ENCODE measurements at regions not wholly inside any gene's neighbourhood (a gene's known extent, or its start where the extent isn't known, plus 50 kb on each side); places are given as distances from the start of the nearest gene placed in this dataset.

- H3K4me2 ChIP-seq (ENCODE audit: insufficient read depth in 1 of 2, low read depth in 2 of 2, low read length in 2 of 2) = no peak overlapping the region
- H3K36me3 ChIP-seq (ENCODE audit: control insufficient read depth in 2 of 4, insufficient read depth in 4 of 4, low read length in 3 of 4) = no peaks in the 10 kb centered on the region
- no peak overlapping the region for H2BK120ac ChIP-seq (replicated peaks; ENCODE audit: low read depth, low read length)
- no peak overlapping the region for H3K4me3 ChIP-seq (ENCODE audit: extremely low read depth in 1 of 4, insufficient read depth in 2 of 4, low read depth in 3 of 4, low read length in 4 of 4)
- no peak overlapping the region for H2BK20ac ChIP-seq (ENCODE audit: low read length)
- H3K27ac ChIP-seq (ENCODE audit: low read depth, low read length) = no peak overlapping the region
- TF ChIP-seq USF2 (IDR thresholded peaks at IDR 0.05; ENCODE audit: low read length) (no peak), YY1 (IDR thresholded peaks at IDR 0.05; ENCODE audit: low read depth, low read length) (no peak), SAP30 (IDR thresholded peaks at IDR 0.05; ENCODE audit: insufficient read depth, insufficient replicate concordance, low read length) (no peak), EP300 (IDR thresholded peaks at IDR 0.05; ENCODE audit: borderline replicate concordance in 1 of 2, low read depth in 2 of 2, low read length in 2 of 2) (no peak), SRF (IDR thresholded peaks at IDR 0.05; ENCODE audit: low read depth, low read length) (no peak), HDAC6 (IDR thresholded peaks at IDR 0.05; ENCODE audit: low read depth, low read length) (no peak), GABPA (IDR thresholded peaks at IDR 0.05; ENCODE audit: borderline replicate concordance, insufficient read depth, low read length) (no peak), PHF8 (conservative IDR thresholded peaks at IDR 0.05; ENCODE audit: low read depth, low read length) (no peak), RFX5 (IDR thresholded peaks at IDR 0.05; ENCODE audit: borderline replicate concordance, low read depth, low read length) (no peak), ATF2 (IDR thresholded peaks at IDR 0.05; ENCODE audit: low read length) (no peak), SIN3A (conservative IDR thresholded peaks at IDR 0.05 in 1 of 2, IDR thresholded peaks at IDR 0.05 in 1 of 2; ENCODE audit: low read depth in 1 of 2, low read length in 2 of 2) (no peak)
- H3K27me3 ChIP-seq (replicated peaks in 1 of 4; ENCODE audit: control insufficient read depth in 3 of 4, extremely low read depth in 1 of 4, insufficient read depth in 3 of 4, low read length in 3 of 4) = no peaks in the 10 kb centered on the region
- H3K4me1 ChIP-seq (replicated peaks in 1 of 4; ENCODE audit: control insufficient read depth in 3 of 4, insufficient read depth in 4 of 4, low read length in 3 of 4) = no peaks in the 10 kb centered on the region
- no peaks in the 10 kb centered on the region for H3K23me2 ChIP-seq (ENCODE audit: low read depth, low read length)
- no peak overlapping the region for H2BK5ac ChIP-seq (ENCODE audit: low read depth, low read length)
- H3K14ac ChIP-seq (ENCODE audit: insufficient read length) = no peak overlapping the region
- no peak overlapping the region for H3K18ac ChIP-seq (ENCODE audit: extremely low read depth, low read length)
- no peak overlapping the region for H4K91ac ChIP-seq (replicated peaks; ENCODE audit: insufficient read length, low read length)
- CTCF ChIA-PET (ENCODE audit: partially characterized antibody) = interaction anchor here (0.7 kb wide), 1 partner anchor 462 kb away, joined by 3 read pairs; no protein-coding TSS in a partner anchor
- POLR2A ChIA-PET (ENCODE audit: partially characterized antibody) = no interaction called here
- H3K9ac ChIP-seq (replicated peaks in 1 of 4; ENCODE audit: extremely low read depth in 1 of 4, low read depth in 3 of 4, low read length in 3 of 4) = no peak overlapping the region
- no peak overlapping the region for H2BK15ac ChIP-seq (ENCODE audit: low read length)
- no peaks in the 10 kb centered on the region for H3K9me3 ChIP-seq (ENCODE audit: insufficient read depth in 2 of 2, low read depth in 1 of 2, low read length in 1 of 2)
- no peak overlapping the region for H4K5ac ChIP-seq (ENCODE audit: insufficient read length, low read depth, low read length)
- no peak overlapping the region for H2BK12ac ChIP-seq (ENCODE audit: low read depth, low read length)
- no peak overlapping the region for H4K8ac ChIP-seq (ENCODE audit: extremely low read depth, insufficient read depth, low read length)
- no peaks in the 10 kb centered on the region for H3K79me1 ChIP-seq (ENCODE audit: low read depth, low read length)
- no peak overlapping the region for H2AK5ac ChIP-seq (ENCODE audit: low read depth, low read length)
- H3K56ac ChIP-seq (replicated peaks; ENCODE audit: insufficient read length, low read depth, low read length) = no peak overlapping the region
- 80% methylated on average over 5 of the region's 5 CpGs; no CpG with 5 or more reads in 1 of the 2 experiments for WGBS, 2 experiments (ENCODE audit: extremely low coverage in 1 of 2, insufficient coverage in 1 of 2, insufficient read length in 1 of 2, insufficient replicate concordance in 2 of 2, low coverage in 1 of 2, low lambda C conversion rate in 2 of 2, missing lambda C conversion rate in 1 of 2)
- no peak for DNase-seq (ENCODE audit: low read depth in 1 of 2, low spot score in 2 of 2)
- H4K20me1 ChIP-seq (replicated peaks in 1 of 2; ENCODE audit: control insufficient read depth in 1 of 2, insufficient read depth in 2 of 2, low read length in 2 of 2) = no peaks in the 10 kb centered on the region
- no peaks in the 10 kb centered on the region for H3K79me2 ChIP-seq (ENCODE audit: control insufficient read depth in 1 of 2, insufficient read depth in 2 of 2, low read length in 2 of 2)
- no peak overlapping the region for H3K23ac ChIP-seq (ENCODE audit: insufficient read length)
- H2AFZ ChIP-seq (ENCODE audit: low read length) = no peak overlapping the region
- no peak overlapping the region for H3K4ac ChIP-seq (replicated peaks; ENCODE audit: insufficient read length, low read depth, low read length)
- no peak for FAIRE-seq
Observed at GRCh38 chr12:85405262-85405661, 125.2 kb downstream of the ALX1 start.
